GM10248 (cell line): ENCODE measurements at regions not wholly inside any gene's neighbourhood (a gene's known extent, or its start where the extent isn't known, plus 50 kb on each side); places are given as distances from the start of the nearest gene placed in this dataset.

Source experiments
- CTCF ChIA-PET: fragments of 300-600 bp; sonication (Branson Sonifier 250); formaldehyde crosslinking; extraction: SDS; loops from one replicate; lab custom pipeline; 2021; ENCODE audit warnings: antibody characterized with exemption; lab: Yijun Ruan, JAX
- POLR2A ChIA-PET: fragments of 350-650 bp; sonication (Branson Sonifier 250); formaldehyde crosslinking; extraction: SDS; loops from one replicate; lab custom pipeline; 2020; ENCODE audit warnings: antibody characterized with exemption; lab: Yijun Ruan, JAX
- DNase-seq: peaks from one replicate; pipeline ENCODE4 v3.0.0; 2012; ENCODE audit errors: extremely low spot score
- TF ChIP-seq, protein P1 (sequence below): IDR thresholded peaks from 2 replicates; pipeline ENCODE4 v1.5.1; 2012; ENCODE audit warnings: mild to moderate bottlenecking, low read depth; ENCODE audit errors: extremely low read depth, missing control alignments, control extremely low read depth

DNA sequence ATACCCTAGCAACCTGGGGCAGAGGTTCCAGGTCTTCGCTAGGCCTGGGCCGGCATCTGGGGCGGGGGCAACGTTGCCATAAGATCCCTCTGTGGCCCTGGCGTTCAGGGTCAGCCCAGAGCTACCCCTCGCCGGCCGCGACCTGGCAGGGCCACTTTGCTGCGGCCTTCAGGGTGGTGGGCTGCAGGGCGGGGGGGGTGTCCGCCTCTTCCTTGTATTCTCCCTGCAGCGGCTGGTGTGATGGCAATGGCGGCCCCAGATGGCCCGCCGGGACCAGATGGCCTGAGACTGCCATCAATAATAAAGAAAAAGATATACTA, 539.2 kb upstream of the POT1 start:
- POLR2A ChIA-PET = no interaction called here
- CTCF ChIA-PET = interaction anchor here (1.4 kb wide), 2 partner anchors 8 to 12 kb away, joined by 4 to 5 read pairs; no protein-coding TSS in a partner anchor

DNA sequence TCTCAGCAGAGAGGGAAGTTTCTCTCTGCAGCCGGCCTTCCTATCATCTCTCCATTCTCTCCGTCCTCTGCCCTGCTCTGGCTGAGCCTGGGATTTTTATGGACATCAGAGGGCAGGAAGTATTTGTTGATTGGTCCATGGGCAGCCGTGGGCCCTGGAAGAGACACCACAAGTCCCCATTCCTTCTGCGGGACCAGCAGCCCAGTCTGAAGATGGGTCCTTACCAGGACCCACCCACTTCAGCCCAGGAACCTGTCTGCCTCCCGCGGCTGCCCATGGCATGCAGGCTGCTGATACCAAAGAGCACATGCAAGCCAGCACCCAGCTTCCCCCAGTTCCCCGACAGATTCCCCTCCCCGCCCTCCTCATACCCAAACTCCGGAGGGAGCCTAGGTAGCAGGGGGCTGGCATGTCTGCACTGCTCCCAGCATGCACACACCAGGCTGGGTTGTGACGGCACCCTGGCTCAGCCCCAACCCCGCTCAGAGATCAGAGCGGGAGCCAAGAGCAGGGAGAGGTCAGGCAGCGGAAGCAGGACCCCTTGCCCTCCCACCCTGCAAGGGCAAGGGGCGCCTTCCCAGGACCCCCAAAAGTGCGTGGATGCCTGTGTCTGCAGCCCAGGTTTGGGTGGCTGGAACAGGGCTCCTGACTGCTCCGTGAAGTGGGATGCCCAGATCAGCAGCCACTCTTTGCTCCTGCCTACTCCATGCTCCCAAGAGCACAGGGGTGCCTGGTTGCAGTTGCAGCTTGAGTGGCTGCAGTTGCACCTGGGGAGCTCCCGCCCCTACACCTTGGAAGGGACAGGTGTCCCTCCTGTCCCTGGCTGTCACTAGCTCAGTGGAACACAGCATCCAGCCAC, 538.6 kb upstream of the POT1 start:
- no peak for DNase-seq
- CTCF ChIA-PET = interaction anchor here (1.3 to 1.4 kb wide), 3 partner anchors 9 to 32 kb away, joined by 3 to 5 read pairs (median 4); no protein-coding TSS in a partner anchor
- POLR2A ChIA-PET = no interaction called here
- TF ChIP-seq, protein P1, sequence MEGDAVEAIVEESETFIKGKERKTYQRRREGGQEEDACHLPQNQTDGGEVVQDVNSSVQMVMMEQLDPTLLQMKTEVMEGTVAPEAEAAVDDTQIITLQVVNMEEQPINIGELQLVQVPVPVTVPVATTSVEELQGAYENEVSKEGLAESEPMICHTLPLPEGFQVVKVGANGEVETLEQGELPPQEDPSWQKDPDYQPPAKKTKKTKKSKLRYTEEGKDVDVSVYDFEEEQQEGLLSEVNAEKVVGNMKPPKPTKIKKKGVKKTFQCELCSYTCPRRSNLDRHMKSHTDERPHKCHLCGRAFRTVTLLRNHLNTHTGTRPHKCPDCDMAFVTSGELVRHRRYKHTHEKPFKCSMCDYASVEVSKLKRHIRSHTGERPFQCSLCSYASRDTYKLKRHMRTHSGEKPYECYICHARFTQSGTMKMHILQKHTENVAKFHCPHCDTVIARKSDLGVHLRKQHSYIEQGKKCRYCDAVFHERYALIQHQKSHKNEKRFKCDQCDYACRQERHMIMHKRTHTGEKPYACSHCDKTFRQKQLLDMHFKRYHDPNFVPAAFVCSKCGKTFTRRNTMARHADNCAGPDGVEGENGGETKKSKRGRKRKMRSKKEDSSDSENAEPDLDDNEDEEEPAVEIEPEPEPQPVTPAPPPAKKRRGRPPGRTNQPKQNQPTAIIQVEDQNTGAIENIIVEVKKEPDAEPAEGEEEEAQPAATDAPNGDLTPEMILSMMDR = no peak

More for the DNA sequence above, 539.2 kb upstream of the POT1 start:
- no peak for DNase-seq
- TF ChIP-seq, protein P1 = no peak

DNA sequence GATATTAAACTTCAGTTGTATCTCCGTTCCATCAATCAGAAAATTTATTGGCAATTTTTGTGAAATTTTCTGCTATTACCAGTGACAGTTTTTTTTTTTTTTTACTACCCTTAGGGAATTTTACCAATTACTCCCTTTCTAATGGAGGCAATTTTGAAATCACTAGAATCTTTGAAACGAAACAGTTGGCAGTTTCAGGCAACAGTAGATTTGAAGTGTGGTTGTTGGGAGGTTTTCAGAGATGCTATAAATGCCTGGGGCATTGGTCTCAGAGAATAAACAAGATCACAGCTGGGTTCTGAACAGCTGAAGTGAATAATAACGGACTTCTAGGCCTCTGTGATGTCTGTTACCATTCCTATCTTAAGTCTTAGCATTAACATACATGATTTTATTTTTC, 535.9 kb upstream of the POT1 start:
- CTCF ChIA-PET = no interaction called here

DNA sequence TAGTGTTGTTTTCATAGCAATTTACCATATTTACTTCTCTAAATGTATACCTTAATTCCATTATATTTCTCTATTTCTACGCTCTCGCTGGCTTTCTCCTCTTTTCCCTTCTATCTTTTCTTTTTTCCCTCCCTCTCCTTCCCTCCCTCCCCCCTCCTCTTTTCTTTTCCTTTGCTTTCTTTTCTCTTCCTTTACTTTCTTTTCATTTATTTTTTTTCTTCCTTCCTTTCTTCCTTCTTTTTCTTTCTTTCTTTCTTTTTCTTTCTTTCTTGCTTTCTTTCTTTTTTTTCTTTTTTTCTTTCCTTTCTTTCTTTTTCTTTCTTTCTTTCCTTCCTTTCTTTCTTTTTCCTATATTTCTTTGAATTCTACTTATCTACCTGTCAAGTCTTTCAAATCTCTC, 533.0 kb upstream of the POT1 start:
- ChIA-PET POLR2A (no interaction called here), CTCF (interaction anchor here (1.0 kb wide), 1 partner anchor 11 kb away, joined by 4 read pairs; no protein-coding TSS in a partner anchor)
- DNase-seq = no peak
- TF ChIP-seq, protein P1 = no peak

More for the DNA sequence above, 535.9 kb upstream of the POT1 start:
- POLR2A ChIA-PET = no interaction called here
- DNase-seq = no peak
- TF ChIP-seq, protein P1 = no peak

DNA sequence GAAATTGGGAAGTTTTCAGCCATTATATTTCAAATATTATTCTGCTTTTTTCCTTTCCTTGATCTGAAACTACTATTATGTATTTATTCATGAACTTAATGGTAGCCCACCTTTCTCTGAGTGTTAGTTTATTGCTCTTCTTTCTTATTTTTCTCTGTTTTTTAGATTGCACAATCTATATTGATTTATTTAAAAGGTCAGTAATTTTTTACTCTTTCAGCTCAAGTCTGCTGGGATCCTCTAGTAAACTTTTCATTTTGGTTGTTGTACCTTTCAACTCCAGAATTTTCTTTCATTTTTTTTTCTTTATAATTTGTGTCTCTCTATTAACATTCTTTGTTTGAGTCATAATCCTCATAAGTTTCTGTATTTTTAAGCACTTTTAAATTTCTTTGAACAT, 529.4 kb upstream of the POT1 start:
- no peak for DNase-seq

DNA sequence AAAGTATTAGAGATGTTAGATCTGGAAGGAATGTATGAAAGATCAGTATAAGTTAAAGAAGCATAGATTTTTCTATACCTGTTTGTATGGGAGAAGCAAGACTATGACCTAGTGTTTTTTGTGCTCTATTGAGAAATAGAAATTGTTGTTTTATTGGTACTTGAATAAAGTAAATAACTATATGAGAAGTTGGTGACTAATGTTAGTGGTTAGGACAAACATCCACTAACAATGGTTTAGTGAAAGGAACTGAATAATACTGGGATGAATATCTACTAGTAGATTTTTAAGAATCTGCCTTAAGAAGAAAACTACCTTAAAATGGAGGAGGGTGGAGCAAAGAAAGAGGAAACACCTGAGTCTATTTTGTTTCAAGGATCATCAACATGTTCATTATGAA, 521.1 kb upstream of the POT1 start:
- DNase-seq = no peak
- TF ChIP-seq, protein P1 = no peak
- ChIA-PET CTCF (interaction anchor here (1.4 kb wide), 1 partner anchor 12 kb away, joined by 4 read pairs; no protein-coding TSS in a partner anchor), POLR2A (no interaction called here)

More for the DNA sequence above, 529.4 kb upstream of the POT1 start:
- POLR2A ChIA-PET = no interaction called here
- CTCF ChIA-PET = no interaction called here
- TF ChIP-seq, protein P1 = no peak
